HEK293 (cell line): ENCODE measurements at regions not wholly inside any gene's neighbourhood (a gene's known extent, or its start where the extent isn't known, plus 50 kb on each side); places are given as distances from the start of the nearest gene placed in this dataset.

ENCODE experiments used
- CTCF ChIA-PET: fragments of 350-600 bp; formaldehyde crosslinking; extraction: SDS; loops from one replicate; lab custom pipeline; 2021; ENCODE audit warnings: antibody characterized with exemption; lab: Yijun Ruan, JAX
- POLR2A ChIA-PET: fragments of 300-600 bp; formaldehyde crosslinking; extraction: SDS; loops from one replicate; lab custom pipeline; 2020; ENCODE audit warnings: antibody characterized with exemption, inconsistent platforms; lab: Yijun Ruan, JAX
- H3K27ac ChIP-seq: fragments of 200-500 bp; sonication (Bioruptor generic); 2 replicates; pipeline ENCODE4 v1.5.1; 2014; ENCODE audit warnings: low read depth, low read length, control low read depth, inconsistent platforms; ENCODE audit errors: extremely low read depth
- H3K36me3 ChIP-seq, 2 experiments: fragments of 200-500 bp in 1 of 2; sonication (Bioruptor generic) in 1 of 2; 1 replicate in 1 of 2; 2 replicates in 1 of 2; pipeline ENCODE4 v1.5.1; 2014 to 2017; ENCODE audit warnings: inconsistent platforms in 2 of 2, low read length in 2 of 2; ENCODE audit not compliant: control insufficient read depth in 2 of 2, insufficient read depth in 1 of 2
- H3K4me1 ChIP-seq: fragments of 200-500 bp; sonication (Bioruptor generic); 2 replicates; pipeline ENCODE4 v1.5.1; 2014; ENCODE audit warnings: mild to moderate bottlenecking, low read length, inconsistent platforms; ENCODE audit not compliant: control insufficient read depth, insufficient read depth
- H3K4me3 ChIP-seq: 2 replicates; pipeline ENCODE4 v1.5.1; 2011; ENCODE audit warnings: low read depth, mild to moderate bottlenecking, control low read depth, low read length, moderate library complexity
- H3K9me3 ChIP-seq: fragments of 200-500 bp; sonication (Bioruptor generic); 2 replicates; pipeline ENCODE4 v1.5.1; 2014; ENCODE audit warnings: low read depth, low read length, inconsistent platforms; ENCODE audit not compliant: control insufficient read depth, insufficient read depth
- HOXC10 ChIP-seq: sonication (generic); formaldehyde crosslinking; IDR thresholded peaks from 2 replicates; pipeline ENCODE4 v1.8.1; 2023; ENCODE audit warnings: mild to moderate bottlenecking, missing genetic modification reagents
- MYNN ChIP-seq: fragments of 450-650 bp; formaldehyde crosslinking; IDR thresholded peaks from 2 replicates; pipeline ENCODE4 v1.5.1; 2016; ENCODE audit warnings: missing biosample characterization, missing genetic modification characterization, borderline replicate concordance
- SCRT1 ChIP-seq: fragments of 450-650 bp; formaldehyde crosslinking; IDR thresholded peaks from 2 replicates; pipeline ENCODE4 v1.5.1; 2016; ENCODE audit warnings: missing biosample characterization, missing genetic modification characterization, borderline replicate concordance
- ZNF114 ChIP-seq: fragments of 450-650 bp; formaldehyde crosslinking; IDR thresholded peaks from 2 replicates; pipeline ENCODE4 v1.5.0; 2017; ENCODE audit warnings: missing biosample characterization, missing genetic modification characterization
- ZNF140 ChIP-seq: fragments of 450-650 bp; formaldehyde crosslinking; IDR thresholded peaks from 2 replicates; pipeline ENCODE4 v1.5.1; 2016; ENCODE audit warnings: missing biosample characterization, missing genetic modification characterization
- ZNF146 ChIP-seq: fragments of 450-650 bp; formaldehyde crosslinking; IDR thresholded peaks from 2 replicates; pipeline ENCODE4 v1.5.1; 2016; ENCODE audit warnings: missing biosample characterization, missing genetic modification characterization
- ZNF169 ChIP-seq: fragments of 450-650 bp; formaldehyde crosslinking; IDR thresholded peaks from 2 replicates; pipeline ENCODE4 v1.5.1; 2016; ENCODE audit warnings: missing biosample characterization, missing genetic modification characterization
- ZNF2 ChIP-seq: fragments of 450-650 bp; formaldehyde crosslinking; IDR thresholded peaks from 2 replicates; pipeline ENCODE4 v1.5.1; 2016; ENCODE audit warnings: missing biosample characterization, missing genetic modification characterization
- ZNF26 ChIP-seq: fragments of 450-650 bp; formaldehyde crosslinking; IDR thresholded peaks from 2 replicates; pipeline ENCODE4 v1.5.1; 2016; ENCODE audit warnings: missing biosample characterization, missing genetic modification characterization
- ZNF266 ChIP-seq: fragments of 450-650 bp; formaldehyde crosslinking; IDR thresholded peaks from 2 replicates; pipeline ENCODE4 v1.5.1; 2016; ENCODE audit warnings: missing biosample characterization, missing genetic modification characterization, low read depth
- ZNF280C ChIP-seq: fragments of 450-650 bp; formaldehyde crosslinking; IDR thresholded peaks from 2 replicates; pipeline ENCODE4 v1.5.1; 2016; ENCODE audit warnings: missing biosample characterization, missing genetic modification characterization
- ZNF366 ChIP-seq: fragments of 450-650 bp; formaldehyde crosslinking; conservative IDR thresholded peaks from 2 replicates; pipeline ENCODE4 v1.5.1; 2016; ENCODE audit warnings: missing biosample characterization, missing genetic modification characterization
- ZNF404 ChIP-seq: fragments of 450-650 bp; formaldehyde crosslinking; IDR thresholded peaks from 2 replicates; pipeline ENCODE4 v1.5.1; 2017; ENCODE audit warnings: missing biosample characterization, missing genetic modification characterization
- ZNF488 ChIP-seq: fragments of 450-650 bp; formaldehyde crosslinking; IDR thresholded peaks from 2 replicates; pipeline ENCODE4 v1.5.1; 2016; ENCODE audit warnings: missing biosample characterization, missing genetic modification characterization
- ZNF544 ChIP-seq: fragments of 450-650 bp; formaldehyde crosslinking; IDR thresholded peaks from 2 replicates; pipeline ENCODE4 v1.5.0; 2017; ENCODE audit warnings: missing biosample characterization, missing genetic modification characterization
- ZNF549 ChIP-seq: fragments of 450-650 bp; IDR thresholded peaks from 2 replicates; pipeline ENCODE4 v1.5.1; 2018; ENCODE audit warnings: missing biosample characterization, missing genetic modification characterization, mild to moderate bottlenecking, inconsistent platforms, moderate library complexity
- ZNF558 ChIP-seq: fragments of 450-650 bp; formaldehyde crosslinking; IDR thresholded peaks from 2 replicates; pipeline ENCODE4 v1.5.1; 2016; ENCODE audit warnings: missing biosample characterization, missing genetic modification characterization
- ZNF639 ChIP-seq: fragments of 450-650 bp; formaldehyde crosslinking; IDR thresholded peaks from 2 replicates; pipeline ENCODE4 v1.5.1; 2016; ENCODE audit warnings: missing biosample characterization, missing genetic modification characterization
- ZNF658 ChIP-seq: fragments of 450-650 bp; formaldehyde crosslinking; IDR thresholded peaks from 2 replicates; pipeline ENCODE4; 2016; ENCODE audit warnings: missing biosample characterization, missing genetic modification characterization
- ZNF670 ChIP-seq: fragments of 450-650 bp; formaldehyde crosslinking; IDR thresholded peaks from 2 replicates; pipeline ENCODE4 v1.5.1; 2016; ENCODE audit warnings: missing biosample characterization, missing genetic modification characterization, low read depth
- ZNF677 ChIP-seq: fragments of 450-650 bp; IDR thresholded peaks from 2 replicates; pipeline ENCODE4 v1.5.0; 2018; ENCODE audit warnings: missing biosample characterization, mild to moderate bottlenecking, missing genetic modification characterization, moderate library complexity
- ZNF704 ChIP-seq: fragments of 450-650 bp; formaldehyde crosslinking; IDR thresholded peaks from 2 replicates; pipeline ENCODE4 v1.5.1; 2016; ENCODE audit warnings: missing biosample characterization, missing genetic modification characterization
- ZNF837 ChIP-seq: fragments of 450-650 bp; formaldehyde crosslinking; IDR thresholded peaks from 2 replicates; pipeline ENCODE4 v1.5.1; 2016; ENCODE audit warnings: missing biosample characterization, missing genetic modification characterization
- ZSCAN18 ChIP-seq: fragments of 450-650 bp; formaldehyde crosslinking; IDR thresholded peaks from 2 replicates; pipeline ENCODE4 v1.5.1; 2016; ENCODE audit warnings: missing biosample characterization, missing genetic modification characterization

- Histone ChIP-seq H3K4me3 (no peak overlapping the region), H3K9me3 (no peaks in the 10 kb centered on the region), H3K27ac (no peak overlapping the region), H3K4me1 (no peaks in the 10 kb centered on the region), H3K36me3 (no peaks in the 10 kb centered on the region)
- ChIA-PET POLR2A (no interaction called here), CTCF (no interaction called here)
- TF ChIP-seq ZNF404 (no peak), ZNF266 (tag by site-specific recombination) (no peak), ZNF146 (no peak), ZNF280C (no peak), MYNN (tag by site-specific recombination) (no peak), ZNF670 (tag by site-specific recombination) (no peak), ZNF140 (tag by site-specific recombination) (no peak), ZNF704 (tag by site-specific recombination) (no peak), ZNF544 (tag by site-specific recombination) (no peak)
These were observed 554.0 kb upstream of the NOX3 start for GRCh38 chr6:156009656-156010055.

GRCh38 chr6:156004796-156005195 is 549.2 kb upstream of the NOX3 start:
- no peak overlapping the region for H3K27ac ChIP-seq
- no peak overlapping the region for H3K4me3 ChIP-seq
- H3K4me1 ChIP-seq, result no peaks in the 10 kb centered on the region
- ChIA-PET CTCF (no interaction called here), POLR2A (no interaction called here)
- TF ChIP-seq ZNF677 (tag by site-specific recombination), result no peak
- TF ChIP-seq ZNF658 (tag by site-specific recombination), result no peak
- TF ChIP-seq ZNF114 (tag by site-specific recombination), result no peak
- no peak for TF ChIP-seq ZNF488 (tag by site-specific recombination)
- TF ChIP-seq SCRT1, result no peak
- no peak for TF ChIP-seq ZNF366 (tag by site-specific recombination)
- no peaks in the 10 kb centered on the region for H3K36me3 ChIP-seq
- H3K9me3 ChIP-seq, result no peaks in the 10 kb centered on the region

GRCh38 chr6:155996151-155996550 is 540.5 kb upstream of the NOX3 start:
- Histone ChIP-seq H3K27ac (no peak overlapping the region), H3K4me1 (no peaks in the 10 kb centered on the region), H3K9me3 (no peaks in the 10 kb centered on the region), H3K36me3 (no peaks in the 10 kb centered on the region), H3K4me3 (no peak overlapping the region)
- CTCF ChIA-PET, result interaction anchor here (0.7 kb wide), 1 partner anchor 587 kb away, joined by 5 read pairs; no protein-coding TSS in a partner anchor
- POLR2A ChIA-PET, result no interaction called here
- TF ChIP-seq ZNF558 (tag by site-specific recombination), result no peak
- no peak for TF ChIP-seq ZSCAN18 (tag by site-specific recombination)
- TF ChIP-seq ZNF837, result no peak
- TF ChIP-seq ZNF2 (tag by site-specific recombination), result no peak
- no peak for TF ChIP-seq ZNF26 (tag by site-specific recombination)
- TF ChIP-seq ZNF169, result no peak
- no peak for TF ChIP-seq ZNF639 (tag by site-specific recombination)
- no peak for TF ChIP-seq SCRT1
- TF ChIP-seq ZNF549 (tag by site-specific recombination), result no peak
- TF ChIP-seq HOXC10 (CRISPR knock-in tag), result no peak
